GM12878 (cell line): ENCODE measurements at regions not wholly inside any gene's neighbourhood (a gene's known extent, or its start where the extent isn't known, plus 50 kb on each side); places are given as distances from the start of the nearest gene placed in this dataset.

Experiments used
- ATAC-seq: fragments of 200-7000 bp; cut with Tn5 transposase; 3 replicates; pipeline ENCODE4 v1.9.1; 2020; ENCODE audit warnings: mild to moderate bottlenecking, moderate library complexity
- BruUV-seq: library from RNA; stranded (reverse); fragments of 400-500 nt; replicated peaks from 2 replicates; lab custom pipeline; 2021; lab: Mats Ljungman, UMichigan
- CTCF ChIA-PET: fragments of 300-600 bp; sonication (Branson Sonifier 250); formaldehyde crosslinking; extraction: SDS; loops from one replicate; lab custom pipeline; 2021; ENCODE audit warnings: inconsistent platforms; lab: Yijun Ruan, JAX
- POLR2A ChIA-PET: fragments of 350-600 bp; formaldehyde crosslinking; extraction: SDS; loops from one replicate; lab custom pipeline; 2021; ENCODE audit warnings: inconsistent platforms; lab: Charles Lee
- RAD21 ChIA-PET: fragments of 300-600 bp; sonication (Branson Sonifier 250); formaldehyde crosslinking; loops from one replicate; lab custom pipeline; 2023; ENCODE audit warnings: antibody characterized with exemption; ENCODE audit not compliant: unreplicated experiment; lab: Charles Lee
- SMC1A ChIA-PET: fragments of 300-600 bp; sonication (Branson Sonifier 250); formaldehyde crosslinking; loops from one replicate; lab custom pipeline; 2023; ENCODE audit not compliant: unreplicated experiment, uncharacterized antibody; lab: Charles Lee
- DNase-seq: peaks from one replicate; pipeline ENCODE4 v3.0.0-alpha.2; 2011; ENCODE audit warnings: low read depth, low spot score
- FAIRE-seq: peaks from 3 replicates; lab custom pipeline; 2011; peaks lifted over from hg19 to GRCh38; lab: Jason Lieb, UNC
- H2AFZ ChIP-seq: 2 replicates; pipeline ENCODE4 v1.6.0; 2011; ENCODE audit warnings: low read depth, low read length, control low read depth; ENCODE audit not compliant: control insufficient read depth
- H3K27ac ChIP-seq: 2 replicates; pipeline ENCODE4 v1.5.1; 2011; ENCODE audit warnings: control low read depth; ENCODE audit not compliant: control insufficient read depth, insufficient read depth
- H3K27me3 ChIP-seq, 2 experiments: replicated peaks in 1 of 2; 2 replicates each; pipeline versions ENCODE4 v1.6.0 to v1.6.1; 2011; ENCODE audit warnings: low read length in 1 of 2; ENCODE audit not compliant: control insufficient read depth in 2 of 2, insufficient read depth in 2 of 2
- H3K36me3 ChIP-seq, 2 experiments: 2 replicates each; pipeline ENCODE4 v1.5.1; 2011; ENCODE audit warnings: low read length in 1 of 2; ENCODE audit not compliant: control insufficient read depth in 2 of 2, insufficient read depth in 2 of 2
- H3K4me1 ChIP-seq: 2 replicates; pipeline ENCODE4 v1.6.1; 2011; ENCODE audit warnings: mild to moderate bottlenecking, low read length, moderate library complexity, mixed read lengths; ENCODE audit not compliant: control insufficient read depth, insufficient read depth
- H3K4me2 ChIP-seq: 2 replicates; pipeline ENCODE4 v1.6.0; 2011; ENCODE audit warnings: control low read depth; ENCODE audit not compliant: control insufficient read depth, insufficient read depth
- H3K4me3 ChIP-seq: fragments of 200-600 bp; sonication (generic); 2 replicates; pipeline ENCODE4 v1.5.1; 2016
- H3K79me2 ChIP-seq: 2 replicates; pipeline ENCODE4 v1.6.0; 2011; ENCODE audit warnings: low read length; ENCODE audit not compliant: control insufficient read depth, insufficient read depth
- H3K9ac ChIP-seq: 2 replicates; pipeline ENCODE4 v1.8.0; 2011; ENCODE audit warnings: low read length, control low read depth, mixed read lengths; ENCODE audit not compliant: control insufficient read depth, insufficient read depth
- H3K9me3 ChIP-seq: replicated peaks from 3 replicates; pipeline ENCODE4 v1.5.1; 2011; ENCODE audit warnings: mild to moderate bottlenecking, low read length; ENCODE audit not compliant: control insufficient read depth, insufficient read depth
- H4K20me1 ChIP-seq: 2 replicates; pipeline ENCODE4 v1.6.0; 2011; ENCODE audit not compliant: control insufficient read depth, insufficient read depth
- CBX3 ChIP-seq: fragments of 200-600 bp; sonication (generic); IDR thresholded peaks from 2 replicates; pipeline ENCODE4 v1.6.1; 2016; ENCODE audit warnings: low read depth, borderline replicate concordance
- CREM ChIP-seq: IDR thresholded peaks from 2 replicates; pipeline ENCODE4 v1.6.1; 2014; ENCODE audit warnings: antibody characterized with exemption, low read depth
- JUNB ChIP-seq: IDR thresholded peaks from 2 replicates; pipeline ENCODE4 v1.6.1; 2016; ENCODE audit warnings: antibody characterized with exemption, mild to moderate bottlenecking
- JUND ChIP-seq: IDR thresholded peaks from 2 replicates; pipeline ENCODE4 v1.6.1; 2012; ENCODE audit warnings: low read depth, mild to moderate bottlenecking, low read length, improper control_type of control experiment, moderate library complexity
- KAT2A ChIP-seq: conservative IDR thresholded peaks from 2 replicates; pipeline ENCODE4 v1.6.1; 2011; ENCODE audit warnings: low read depth, low read length; ENCODE audit not compliant: control insufficient read depth
- MXI1 ChIP-seq: fragments of 150-350 bp; IDR thresholded peaks from 2 replicates; pipeline ENCODE4 v1.6.1; 2011; ENCODE audit warnings: low read depth, mild to moderate bottlenecking, inconsistent platforms, low read length, improper control_type of control experiment
- NFXL1 ChIP-seq: fragments of 450-650 bp; IDR thresholded peaks from 2 replicates; pipeline ENCODE4 v1.6.1; 2017; ENCODE audit warnings: antibody characterized with exemption, mild to moderate bottlenecking, borderline replicate concordance
- NFYA ChIP-seq: IDR thresholded peaks from 2 replicates; pipeline ENCODE4 v1.6.1; 2011; ENCODE audit warnings: low read depth, mild to moderate bottlenecking, low read length, improper control_type of control experiment, borderline replicate concordance
- NRF1 ChIP-seq: conservative IDR thresholded peaks from 2 replicates; pipeline ENCODE4 v1.6.1; 2011; ENCODE audit warnings: mild to moderate bottlenecking, low read depth, low read length, improper control_type of control experiment
- PAX5 ChIP-seq: IDR thresholded peaks from 2 replicates; pipeline ENCODE4 v1.6.1; 2011; ENCODE audit warnings: low read depth, low read length, borderline replicate concordance
- POU2F2 ChIP-seq: IDR thresholded peaks from 3 replicates; pipeline ENCODE4 v1.6.1; 2011; ENCODE audit warnings: low read depth, mild to moderate bottlenecking, low read length, borderline replicate concordance
- SRF ChIP-seq, 2 experiments: IDR thresholded peaks; 2 replicates each; pipeline ENCODE4 v1.6.1; 2011; ENCODE audit warnings: low read depth in 2 of 2, low read length in 2 of 2, mild to moderate bottlenecking in 1 of 2, moderate library complexity in 1 of 2
- ZNF207 ChIP-seq: fragments of 450-650 bp; IDR thresholded peaks from 2 replicates; pipeline ENCODE4 v1.6.1; 2014; ENCODE audit warnings: antibody characterized with exemption, mild to moderate bottlenecking, borderline replicate concordance
- ZNF384 ChIP-seq: IDR thresholded peaks from 2 replicates; pipeline ENCODE4 v1.6.1; 2012; ENCODE audit warnings: low read depth, mild to moderate bottlenecking, low read length, improper control_type of control experiment, borderline replicate concordance
- ZSCAN29 ChIP-seq: fragments of 450-650 bp; IDR thresholded peaks from 2 replicates; pipeline ENCODE4 v1.6.1; 2017; ENCODE audit warnings: mild to moderate bottlenecking, moderate library complexity
- whole genome bisulfite sequencing: methylation state at CpG from one replicate; pipeline ENCODE4 v1.1.6; 2016; ENCODE audit warnings: low lambda C conversion rate; ENCODE audit not compliant: insufficient replicate concordance, insufficient coverage; ENCODE audit errors: missing lambda C conversion rate; 5-methylcytosine and 5-hydroxymethylcytosine counted together
- in situ Hi-C: fragments of 300-500 bp; cut with MboI; formaldehyde crosslinking; loops from 9 replicates; pipeline ENCODE4 v1.14.3; 2018; ENCODE audit warnings: mixed read lengths
- intact Hi-C: fragments of 100-400 bp; cut with micrococcal nuclease; formaldehyde crosslinking; loops from one replicate; pipeline ENCODE4 v1.14.2; 2022; ENCODE audit not compliant: unreplicated experiment
- TF ChIP-seq, protein P1 (sequence below): IDR thresholded peaks from 2 replicates; pipeline ENCODE4 v1.6.1; 2012; ENCODE audit warnings: low read depth, low read length, improper control_type of control experiment

DNA sequence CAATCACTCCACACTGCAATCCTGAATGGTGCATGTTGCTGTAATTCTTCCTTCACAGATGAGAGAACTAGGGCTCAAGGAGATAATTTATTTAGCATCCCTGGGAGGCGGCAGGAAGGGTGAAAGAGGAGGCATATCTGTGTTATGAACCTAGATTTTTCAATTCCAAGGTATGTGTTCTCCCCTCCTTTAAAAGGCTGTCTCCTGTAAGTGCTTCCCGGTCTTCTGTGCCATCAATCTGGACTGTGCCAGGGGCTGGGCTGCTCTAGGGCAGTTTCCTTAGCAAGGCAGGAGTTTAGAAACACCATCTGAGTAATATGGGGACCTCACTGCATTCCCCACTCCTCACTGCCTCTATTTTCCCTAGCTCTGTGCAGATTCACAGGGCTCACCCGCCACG lies 185.0 kb downstream of the RFC3 start:
- no peak overlapping the region for H3K27ac ChIP-seq
- ATAC-seq, result no peak
- WGBS, result 64% methylated on average over 4 of the region's 4 CpGs
- no peaks in the 10 kb centered on the region for H3K79me2 ChIP-seq
- TF ChIP-seq NFYA, result no peak
- no peak for TF ChIP-seq ZNF384
- TF ChIP-seq JUND, result no peak
- TF ChIP-seq JUNB, result no peak
- TF ChIP-seq NFXL1, result no peak
- TF ChIP-seq ZNF207, result no peak
- in situ Hi-C loops (no loop called here), intact Hi-C loops (no loop called here)
- H3K9me3 ChIP-seq, result no peaks in the 10 kb centered on the region
- H3K4me3 ChIP-seq, result no peak overlapping the region
- no peaks in the 10 kb centered on the region for H4K20me1 ChIP-seq
- no peak for FAIRE-seq
- POLR2A ChIA-PET, result no interaction called here
- no peak for DNase-seq
- no peaks in the 10 kb centered on the region for H3K4me1 ChIP-seq
- RAD21 ChIA-PET, result no interaction called here
- SMC1A ChIA-PET, result no interaction called here
- no peaks in the 10 kb centered on the region for H3K36me3 ChIP-seq
- no peak overlapping the region for H3K4me2 ChIP-seq
- H3K27me3 ChIP-seq, result no peaks in the 10 kb centered on the region
- no peak overlapping the region for H2AFZ ChIP-seq
- no peak overlapping the region for H3K9ac ChIP-seq
- CTCF ChIA-PET, result no interaction called here
- BruUV-seq, result no TSS peak

DNA sequence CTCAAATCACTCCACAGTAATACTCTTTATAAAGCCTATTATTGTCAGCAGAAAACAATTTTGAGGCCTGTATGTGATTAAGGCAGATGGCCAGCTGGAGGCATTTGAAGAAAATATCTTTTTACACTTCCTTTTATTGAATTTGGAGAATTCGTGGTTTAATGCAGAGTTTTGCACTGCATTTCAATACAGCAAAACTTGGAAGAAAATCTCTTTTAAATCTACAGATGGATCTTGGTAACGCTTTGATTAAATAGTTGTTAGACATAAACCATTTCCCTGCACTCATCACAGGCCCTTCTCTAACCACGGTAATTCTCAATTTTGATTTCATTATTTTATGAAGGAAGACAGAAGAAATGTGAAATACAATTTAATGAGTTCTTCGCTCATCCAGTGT lies 185.7 kb downstream of the RFC3 start:
- Histone ChIP-seq H3K36me3 (no peaks in the 10 kb centered on the region), H3K27ac (no peak overlapping the region), H4K20me1 (no peaks in the 10 kb centered on the region), H3K79me2 (no peaks in the 10 kb centered on the region), H3K27me3 (no peaks in the 10 kb centered on the region), H3K4me2 (no peak overlapping the region), H3K4me3 (no peak overlapping the region), H3K9me3 (no peaks in the 10 kb centered on the region), H2AFZ (no peak overlapping the region), H3K9ac (no peak overlapping the region), H3K4me1 (no peaks in the 10 kb centered on the region)
- WGBS, result 48% methylated on average over 4 of the region's 4 CpGs
- no peak for FAIRE-seq
- ChIA-PET RAD21 (no interaction called here), CTCF (no interaction called here), POLR2A (no interaction called here), SMC1A (no interaction called here)
- TF ChIP-seq, protein P1, sequence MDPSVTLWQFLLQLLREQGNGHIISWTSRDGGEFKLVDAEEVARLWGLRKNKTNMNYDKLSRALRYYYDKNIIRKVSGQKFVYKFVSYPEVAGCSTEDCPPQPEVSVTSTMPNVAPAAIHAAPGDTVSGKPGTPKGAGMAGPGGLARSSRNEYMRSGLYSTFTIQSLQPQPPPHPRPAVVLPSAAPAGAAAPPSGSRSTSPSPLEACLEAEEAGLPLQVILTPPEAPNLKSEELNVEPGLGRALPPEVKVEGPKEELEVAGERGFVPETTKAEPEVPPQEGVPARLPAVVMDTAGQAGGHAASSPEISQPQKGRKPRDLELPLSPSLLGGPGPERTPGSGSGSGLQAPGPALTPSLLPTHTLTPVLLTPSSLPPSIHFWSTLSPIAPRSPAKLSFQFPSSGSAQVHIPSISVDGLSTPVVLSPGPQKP, result no peak
- TF ChIP-seq NRF1 (no peak), CBX3 (no peak), ZSCAN29 (no peak), POU2F2 (no peak), MXI1 (no peak), PAX5 (no peak), SRF (IDR thresholded peaks at IDR 0.05; ENCODE audit: low read depth in 2 of 2, low read length in 2 of 2) (no peak), KAT2A (no peak), CREM (no peak)
- in situ Hi-C loops (no loop called here), intact Hi-C loops (no loop called here)
- no peak for DNase-seq
- no peak for ATAC-seq
- BruUV-seq, result no TSS peak
